NCI-H146 treated with DMSO at 0.1 percent for 48 hours (cell line): ENCODE measurements at regions not wholly inside any gene's neighbourhood (a gene's known extent, or its start where the extent isn't known, plus 50 kb on each side); places are given as distances from the start of the nearest gene placed in this dataset.
"Not testable (repeated sequence)": the region's sequence is repeated elsewhere in the genome, so short reads cannot be mapped to it uniquely, and the experiment has no call there.

Source experiments
- DNase-seq: peaks from one replicate; lab custom pipeline; 2025; ENCODE audit not compliant: unreplicated experiment; lab: John Stamatoyannopoulos, UW

GRCh38 chr4:19187691-19188090, 1064.0 kb upstream of the SLIT2 start:
- no peak for DNase-seq

DNA sequence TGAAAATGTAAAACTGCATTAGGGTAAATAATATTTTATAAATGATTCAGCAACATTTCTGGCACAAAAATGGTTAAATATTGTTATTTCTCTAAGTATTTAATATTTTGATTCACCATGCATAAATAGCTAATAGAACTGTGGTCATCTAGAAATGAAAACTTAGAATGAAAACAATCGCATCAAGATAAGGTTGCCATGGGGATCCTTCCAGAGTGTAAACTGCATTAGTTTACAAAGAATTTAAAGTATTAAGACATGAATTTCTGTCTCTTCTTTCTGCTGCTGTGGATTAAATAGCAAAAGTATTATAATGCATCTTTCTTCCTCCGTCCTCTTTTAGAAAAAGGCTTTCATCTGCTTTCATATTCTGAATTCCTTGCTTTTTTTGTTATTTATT, 1064.6 kb upstream of the SLIT2 start:
- no peak for DNase-seq

DNA sequence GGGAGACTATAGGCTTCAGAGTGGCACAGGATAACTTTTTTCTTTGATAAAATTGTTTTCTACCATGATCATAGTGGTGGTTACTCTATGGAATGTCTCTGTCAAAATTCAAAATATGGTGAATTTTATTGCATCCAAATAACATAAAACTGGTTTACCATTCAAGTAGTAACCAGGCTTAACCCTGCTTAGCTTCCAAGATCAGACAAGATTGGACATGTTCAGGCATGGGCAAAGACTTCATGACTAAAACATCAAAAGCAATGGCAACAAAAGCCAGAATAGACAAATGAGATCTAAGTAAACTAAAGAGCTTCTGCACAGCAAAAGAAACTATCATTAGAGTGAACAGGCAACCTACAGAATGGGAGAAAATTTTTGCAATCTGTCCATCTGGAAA, 1070.1 kb upstream of the SLIT2 start:
- not testable (repeated sequence) for DNase-seq

DNA sequence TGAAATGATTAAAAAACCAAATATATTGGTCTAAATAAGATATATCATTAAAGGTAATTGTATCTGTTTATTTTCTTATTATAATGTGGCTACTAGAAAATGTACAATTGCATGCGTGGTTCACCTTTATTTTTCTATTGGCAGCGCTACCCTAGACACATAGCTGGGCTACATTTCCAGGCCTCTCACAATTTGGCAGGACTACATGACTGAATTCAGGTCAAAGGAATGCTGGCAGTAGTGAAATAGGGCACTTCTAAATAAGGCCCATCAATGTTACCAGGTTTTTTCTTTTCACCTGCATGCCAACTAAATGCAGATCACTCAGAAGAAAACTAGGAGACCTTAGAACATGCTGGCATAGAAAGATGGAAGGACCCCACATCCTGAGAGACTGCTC, 1072.9 kb upstream of the SLIT2 start:
- no peak for DNase-seq

DNA sequence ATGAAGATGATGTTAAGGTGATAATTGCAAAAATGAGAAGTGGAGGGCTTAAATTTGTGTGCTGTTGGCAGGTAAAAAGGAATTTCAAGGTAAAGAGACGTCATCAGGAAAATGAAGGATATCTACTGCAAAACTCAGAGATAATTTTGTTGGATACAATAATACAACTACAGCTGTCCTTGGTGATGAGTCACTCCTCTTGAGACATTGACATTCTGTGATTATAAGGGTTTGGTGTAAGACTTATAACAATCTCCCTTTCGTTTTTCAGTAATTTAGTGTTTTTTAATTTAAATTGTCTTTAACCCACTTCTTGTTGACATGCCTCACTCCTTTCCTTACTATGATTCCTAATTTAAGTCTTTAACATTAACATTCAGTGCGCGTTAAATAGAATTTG, 1074.1 kb upstream of the SLIT2 start:
- DNase-seq, result no peak

GRCh38 chr4:19171832-19172231, 1079.9 kb upstream of the SLIT2 start:
- DNase-seq, result no peak

DNA sequence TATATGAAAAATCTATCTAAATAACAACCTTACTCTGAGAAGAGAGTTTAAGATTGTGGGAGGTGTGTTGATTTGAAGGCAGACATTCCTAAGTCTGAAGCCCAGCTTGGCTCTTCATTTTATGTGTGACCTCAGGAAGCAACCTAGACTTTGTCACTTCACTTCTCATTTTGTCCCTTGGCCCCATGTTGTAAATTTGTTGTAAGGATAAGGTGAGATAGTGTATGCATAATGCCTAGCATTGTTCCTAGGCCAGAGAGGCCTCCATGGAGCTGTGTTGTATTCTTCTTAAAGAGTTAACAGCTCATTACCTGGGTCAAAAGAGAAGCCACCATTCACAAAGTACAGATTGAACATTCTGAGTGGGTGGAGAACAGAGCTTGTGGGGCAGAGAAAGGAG, 1084.4 kb upstream of the SLIT2 start:
- no peak for DNase-seq

DNA sequence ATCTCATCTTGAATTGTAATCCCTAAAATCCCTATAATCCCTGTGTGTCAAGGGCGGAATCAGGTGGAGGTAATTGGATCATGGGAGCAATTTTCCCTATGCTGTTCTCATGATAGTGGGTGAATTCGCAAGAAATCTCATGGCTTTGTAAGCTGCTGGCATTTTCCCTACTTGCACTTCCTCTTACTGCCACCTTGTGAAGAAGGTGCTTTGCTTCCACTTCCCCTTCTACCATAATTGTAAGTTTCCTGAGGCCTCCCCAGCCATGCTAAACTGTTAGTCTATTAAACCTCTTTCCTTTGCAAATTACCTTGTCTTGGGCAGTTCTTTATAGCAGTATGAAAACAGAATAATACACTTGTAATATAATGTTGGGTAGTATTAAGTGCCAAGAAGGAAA, 1087.4 kb upstream of the SLIT2 start:
- no peak for DNase-seq

- DNase-seq, result no peak
Measured at GRCh38 chr4:19159874-19160273, 1091.8 kb upstream of the SLIT2 start.

- no peak for DNase-seq
Measured at GRCh38 chr4:19158107-19158809, 1093.4 kb upstream of the SLIT2 start.

GRCh38 chr4:19156786-19157185, 1094.9 kb upstream of the SLIT2 start:
- no peak for DNase-seq

DNA sequence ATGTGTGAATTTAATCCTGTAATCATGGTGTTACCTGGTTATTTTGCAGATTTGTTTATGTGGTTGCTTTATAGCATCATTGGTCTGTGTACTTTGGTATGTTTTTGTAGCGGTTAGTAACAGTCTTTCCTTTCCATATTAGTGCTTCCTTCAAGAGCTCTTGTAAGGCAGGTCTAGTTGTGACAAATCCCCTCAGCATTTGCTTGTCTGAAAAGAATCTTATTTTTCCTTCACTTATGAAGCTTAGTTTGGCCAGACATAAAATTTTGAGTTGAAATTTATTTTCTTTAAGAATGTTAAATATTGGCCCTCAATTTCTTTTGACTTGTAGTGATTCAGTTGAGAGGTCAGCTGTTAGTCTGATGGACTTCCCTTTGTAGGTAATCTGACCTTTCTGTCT, 1096.1 kb upstream of the SLIT2 start:
- no peak for DNase-seq

- not testable (repeated sequence) for DNase-seq
Measured at GRCh38 chr4:19154267-19154666, 1097.4 kb upstream of the SLIT2 start.

- DNase-seq, result no peak
Measured at GRCh38 chr4:19152264-19152663, 1099.4 kb upstream of the SLIT2 start.

DNA sequence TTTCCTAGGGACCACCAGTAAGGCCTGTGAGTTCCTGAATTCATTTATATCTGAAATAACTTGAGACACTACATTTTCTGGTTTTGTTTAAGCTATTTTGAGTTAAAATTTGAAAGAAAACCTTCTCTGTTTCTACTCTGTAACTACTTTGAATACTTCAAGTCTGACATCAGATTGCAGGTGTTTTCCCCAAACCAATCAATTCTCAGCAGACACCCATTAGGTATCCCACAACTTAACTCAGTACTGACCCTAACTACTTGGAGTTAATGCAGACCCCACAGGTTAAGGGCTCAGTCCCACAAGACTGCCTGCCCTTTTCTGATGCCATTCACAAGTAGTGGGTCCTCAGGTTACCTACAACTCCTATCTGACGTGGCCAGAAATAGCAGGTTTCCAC, 1100.0 kb upstream of the SLIT2 start:
- DNase-seq, result no peak

- no peak for DNase-seq
Measured at GRCh38 chr4:19146038-19146437, 1105.7 kb upstream of the SLIT2 start.

DNA sequence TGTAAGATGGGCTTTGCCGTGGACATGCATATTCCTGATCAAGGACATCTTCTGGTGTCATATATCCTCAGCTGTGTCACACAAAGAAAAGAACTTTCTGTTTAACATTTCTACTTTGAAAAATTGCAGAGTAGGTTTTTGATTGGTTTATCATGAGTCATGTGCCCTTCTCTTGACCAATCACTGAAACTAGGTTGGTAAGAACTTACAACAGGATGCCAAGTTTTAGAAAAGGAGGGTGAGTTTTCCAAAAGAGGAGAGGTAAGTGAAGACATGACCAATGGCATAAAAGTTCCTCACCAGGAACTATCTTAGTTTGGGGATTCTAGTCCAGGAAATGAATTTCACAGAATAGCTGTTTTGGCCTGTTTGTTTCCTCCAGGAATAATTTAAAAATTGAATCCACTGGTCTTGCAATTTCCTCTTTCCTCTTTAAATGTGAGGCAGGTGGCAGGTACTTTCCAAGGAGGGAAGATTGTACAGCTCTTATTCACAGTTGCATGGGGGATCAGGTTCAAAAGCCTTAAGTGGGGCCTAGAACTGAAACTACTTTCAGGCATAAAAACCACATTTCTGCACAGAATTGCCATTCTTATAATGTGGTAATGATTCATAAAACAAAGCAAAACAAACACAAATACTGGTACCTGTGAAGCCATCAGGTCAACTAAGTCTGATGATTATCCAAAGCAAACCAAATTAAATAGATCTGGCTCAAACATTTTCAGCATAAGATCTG, 1114.5 kb upstream of the LCORL start:
- no peak for DNase-seq

- DNase-seq, result no peak
Measured at GRCh38 chr4:19134685-19135084, 1113.1 kb upstream of the LCORL start.

- DNase-seq, result no peak
Measured at GRCh38 chr4:19133315-19133714, 1111.8 kb upstream of the LCORL start.

GRCh38 chr4:19130866-19131265, 1109.3 kb upstream of the LCORL start:
- DNase-seq, result no peak

GRCh38 chr4:19128176-19128575, 1106.6 kb upstream of the LCORL start:
- DNase-seq, result no peak

DNA sequence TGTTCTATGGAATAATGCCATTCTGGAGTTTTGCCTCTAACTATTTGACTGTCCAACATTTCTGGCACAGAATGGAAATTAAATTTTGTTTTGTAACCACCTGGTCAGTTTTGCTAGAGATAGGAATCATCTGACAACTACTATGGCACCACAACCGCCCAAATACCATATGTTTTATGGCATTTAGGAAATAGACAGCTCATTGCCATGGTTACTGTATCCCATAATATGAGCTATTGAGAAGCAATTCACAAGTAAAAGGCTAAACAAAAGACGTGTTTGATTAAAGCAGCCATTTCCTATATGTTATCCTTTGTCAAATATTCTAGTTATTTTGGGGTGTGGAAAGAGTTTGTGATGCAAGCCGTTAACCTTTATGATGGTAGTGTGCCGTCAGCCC, 1105.3 kb upstream of the LCORL start:
- no peak for DNase-seq

GRCh38 chr4:19123681-19124080, 1102.1 kb upstream of the LCORL start:
- no peak for DNase-seq
